GM21786 (cell line): ENCODE measurements at regions not wholly inside any gene's neighbourhood (a gene's known extent, or its start where the extent isn't known, plus 50 kb on each side); places are given as distances from the start of the nearest gene placed in this dataset.
"Not testable (repeated sequence)": the region's sequence is repeated elsewhere in the genome, so short reads cannot be mapped to it uniquely, and the experiment has no call there.

Experiments used
- ATAC-seq: cut with Tn5 transposase; IDR thresholded peaks from one replicate; pipeline ENCODE4 v1.9.1; 2021; ENCODE audit not compliant: unreplicated experiment

DNA sequence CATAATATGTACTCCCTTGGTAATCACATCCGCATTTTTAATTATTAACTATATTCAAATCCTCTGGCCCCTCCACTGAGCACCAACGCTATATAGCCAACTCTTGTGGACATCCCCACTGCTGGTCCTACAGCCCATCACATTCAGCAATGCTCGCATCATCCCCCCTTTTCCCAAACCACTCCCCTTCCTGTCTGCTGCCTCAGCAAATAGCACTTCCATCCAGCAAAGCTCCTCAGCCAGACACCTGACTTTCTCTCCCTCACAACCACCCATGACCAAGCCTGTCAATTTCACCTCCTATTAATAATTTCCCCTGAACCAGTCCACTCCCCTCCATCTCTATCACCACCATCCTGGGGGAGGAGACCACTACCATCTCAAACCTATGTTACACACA, 65.5 kb upstream of the KIF2A start:
- not testable (repeated sequence) for ATAC-seq

DNA sequence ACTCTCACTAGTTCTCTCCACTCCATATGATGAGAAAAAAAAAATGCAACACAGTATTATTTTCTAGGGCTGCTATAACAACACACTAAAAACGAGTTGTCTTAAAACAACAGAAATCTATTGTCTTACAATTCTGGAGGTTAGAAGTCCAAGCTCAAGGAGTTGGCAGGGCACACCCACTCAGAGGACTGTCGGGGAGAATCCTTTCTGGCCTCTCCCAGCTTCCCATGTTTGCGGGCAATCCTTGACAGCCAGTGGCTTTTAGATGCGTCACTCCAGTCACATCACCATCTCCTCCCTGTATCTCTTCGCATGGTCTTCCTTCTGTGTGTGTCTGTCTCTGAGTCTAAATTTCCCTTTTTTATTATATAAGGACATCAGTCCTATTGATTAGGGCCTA, 64.0 kb upstream of the KIF2A start:
- ATAC-seq = not testable (repeated sequence)

DNA sequence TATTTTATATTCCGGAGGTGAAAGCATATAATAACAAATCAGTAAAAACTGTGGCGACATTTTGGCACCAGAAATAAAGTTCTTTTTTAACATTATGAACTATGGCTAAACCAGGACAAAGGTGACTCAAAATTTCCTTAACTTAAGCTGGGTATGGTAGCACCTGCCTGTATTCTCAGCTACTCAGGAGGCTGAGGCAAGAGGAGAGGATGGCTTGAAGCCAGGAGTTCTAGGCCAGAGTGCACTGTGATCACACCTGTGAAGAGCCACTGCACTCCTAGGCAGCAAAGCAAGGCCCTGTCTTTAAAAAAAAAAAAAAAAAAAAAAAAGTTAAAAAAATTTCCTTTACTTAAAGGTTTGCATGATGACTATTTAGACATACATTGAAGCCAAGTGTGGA, 63.0 kb upstream of the KIF2A start:
- ATAC-seq = not testable (repeated sequence)

DNA sequence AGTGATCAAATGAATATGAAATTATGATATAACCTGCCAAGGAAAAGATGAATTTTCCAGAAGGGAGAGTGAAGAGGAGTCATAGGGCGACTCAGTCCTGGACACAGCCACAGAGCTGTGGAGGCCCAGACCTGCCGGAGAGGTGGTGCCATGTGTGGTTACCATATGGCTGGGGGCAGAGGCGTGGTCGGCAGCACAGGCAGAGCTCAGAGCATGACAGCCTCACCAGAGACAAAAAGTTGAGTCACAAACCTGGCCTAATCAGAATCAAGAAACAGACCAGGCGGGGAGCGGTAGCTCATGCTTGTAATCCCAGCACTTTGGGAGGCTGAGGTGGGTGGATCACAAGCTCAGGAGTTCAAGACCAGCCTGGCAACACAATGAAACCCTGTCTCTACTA, 57.8 kb upstream of the KIF2A start:
- ATAC-seq = not testable (repeated sequence)

DNA sequence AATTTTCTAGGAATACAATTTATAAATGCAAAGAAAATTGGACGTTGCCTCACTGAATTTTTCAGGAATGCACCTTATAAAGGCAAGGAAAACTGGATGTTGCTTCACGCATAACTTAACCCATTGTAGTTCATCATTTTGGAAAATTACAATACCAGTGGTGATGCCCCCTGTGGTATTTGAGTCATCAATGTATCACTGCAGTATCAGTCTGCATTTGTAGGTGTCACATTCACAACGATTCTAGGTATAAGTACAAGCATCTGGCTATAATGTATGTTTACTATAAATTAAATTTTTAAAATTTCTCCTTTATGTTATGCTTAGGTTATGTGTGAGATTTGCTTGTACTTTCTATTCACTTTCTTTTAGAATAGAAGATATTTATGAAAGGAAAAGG, 55.9 kb upstream of the KIF2A start:
- ATAC-seq = not testable (repeated sequence)

DNA sequence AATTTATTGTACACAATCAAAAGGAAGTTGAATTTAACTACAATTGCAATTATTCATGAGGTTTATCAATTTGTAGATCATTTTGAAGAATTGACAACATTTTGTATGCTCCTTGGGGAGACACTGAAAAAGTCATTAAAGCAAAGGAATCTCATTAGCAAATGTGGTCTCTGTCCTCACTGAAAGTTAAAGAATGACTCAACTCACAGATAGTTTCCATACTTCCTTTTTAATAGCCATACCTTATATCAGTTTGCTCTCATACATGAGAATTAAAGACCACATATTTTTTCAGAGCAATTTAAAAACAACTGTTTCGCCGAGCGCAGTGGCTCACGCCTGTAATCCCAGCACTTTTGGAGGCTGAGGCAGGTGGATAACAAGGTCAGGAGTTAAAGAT, 55.1 kb upstream of the KIF2A start:
- peak; percentile 60 for ATAC-seq

DNA sequence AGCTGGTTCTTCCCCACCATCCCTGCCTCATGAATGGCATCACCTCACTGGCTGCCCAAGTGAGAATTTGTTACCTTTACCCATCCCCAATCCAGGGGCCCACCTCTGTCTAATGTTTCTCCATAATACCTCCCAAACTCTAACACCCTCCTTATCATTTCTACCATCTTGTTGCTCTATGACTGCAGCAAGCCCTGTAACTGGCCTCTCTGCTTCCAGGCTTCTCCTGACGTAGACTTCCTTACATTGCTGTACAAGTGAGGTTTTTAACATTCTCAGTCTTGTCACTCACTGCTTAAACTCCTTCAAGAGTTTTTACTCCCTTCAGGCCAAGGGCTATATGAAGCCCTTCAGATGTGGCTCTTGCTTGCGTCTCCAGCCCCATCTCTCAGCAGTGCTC, 53.5 kb upstream of the KIF2A start:
- not testable (repeated sequence) for ATAC-seq

DNA sequence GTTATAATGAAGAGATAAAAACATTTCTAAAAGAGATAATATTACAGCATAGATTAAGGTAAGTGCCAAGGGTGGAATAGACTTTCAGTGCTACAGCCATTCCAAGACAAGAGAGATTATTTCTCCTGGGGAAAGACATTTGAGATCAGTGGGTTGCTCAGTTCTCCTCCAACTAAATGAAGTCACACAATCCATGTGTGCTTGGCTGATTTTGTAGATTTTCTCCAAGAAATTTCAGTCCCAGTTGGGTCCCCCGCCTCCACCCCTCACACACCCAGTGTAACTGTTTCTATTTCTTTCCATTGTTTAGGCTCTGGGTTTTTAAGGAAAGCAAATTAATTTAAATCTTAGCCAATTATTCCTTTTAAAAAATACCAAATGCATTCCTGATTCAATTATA, 50.5 kb upstream of the KIF2A start:
- ATAC-seq = not testable (repeated sequence)

DNA sequence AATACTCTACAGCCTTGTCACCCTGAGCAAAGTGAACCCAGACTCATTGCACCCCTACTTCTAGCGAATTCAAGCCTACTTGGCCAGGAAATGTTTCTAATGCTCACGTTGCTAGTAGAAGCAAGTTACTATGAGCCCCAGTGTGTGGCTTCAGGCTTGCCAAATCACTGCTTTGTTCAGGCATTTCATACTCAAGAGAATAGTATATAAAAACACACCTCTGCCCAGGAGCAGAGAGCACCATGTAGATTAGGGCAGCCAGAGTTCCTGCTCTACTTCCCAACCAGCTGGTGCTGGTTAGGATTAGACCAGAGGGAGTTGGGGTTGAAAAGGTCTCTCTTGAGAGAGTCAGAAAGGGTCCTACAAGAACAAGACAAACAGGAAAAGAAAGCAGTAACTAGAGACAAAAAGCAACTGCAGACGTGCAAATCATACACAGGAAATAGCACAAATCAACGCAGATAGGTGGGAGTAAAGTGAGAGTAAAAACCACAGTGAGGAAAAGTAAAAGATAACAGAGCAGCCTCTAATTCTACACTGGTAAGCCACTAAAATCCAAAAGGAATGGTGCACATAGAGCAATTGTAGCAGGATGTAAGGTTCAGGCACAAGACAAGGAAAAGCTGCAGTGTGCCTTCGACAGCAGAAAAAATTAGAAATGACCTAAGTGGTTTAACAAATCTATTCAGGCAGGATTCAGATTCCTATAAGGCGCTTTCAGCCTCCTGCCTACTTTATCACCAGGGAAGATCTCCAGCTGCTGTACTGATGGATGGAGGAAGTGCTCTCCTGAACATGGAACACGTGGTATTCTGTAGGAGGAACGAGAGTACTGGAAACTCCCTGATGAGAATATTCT, 49.6 kb upstream of the KIF2A start:
- peak; percentile 74 for ATAC-seq
